CD4-positive, alpha-beta memory T cell (primary cell): ENCODE measurements at regions not wholly inside any gene's neighbourhood (a gene's known extent, or its start where the extent isn't known, plus 50 kb on each side); places are given as distances from the start of the nearest gene placed in this dataset.

Source experiments
- CTCF ChIA-PET: fragments of 350-600 bp; sonication (Branson Sonifier 250); formaldehyde crosslinking; loops from one replicate; lab custom pipeline; 2021; ENCODE audit warnings: inconsistent platforms; ENCODE audit not compliant: partially characterized antibody; lab: Charles Lee
- POLR2A ChIA-PET: fragments of 350-600 bp; sonication (Branson Sonifier 250); formaldehyde crosslinking; loops from one replicate; lab custom pipeline; 2021; ENCODE audit not compliant: partially characterized antibody; lab: Charles Lee
- DNase-seq, 5 donors: peaks; one replicate each; pipeline versions ENCODE4 v3.0.0 to v3.0.0-alpha.2; 2020 to 2022; ENCODE audit warnings: mixed read lengths in 1 of 5
- H3K27ac ChIP-seq: one replicate; pipeline ENCODE4 v1.7.0; 2013; ENCODE audit warnings: low read depth, low read length
- H3K27me3 ChIP-seq: 2 replicates; pipeline ENCODE4 v1.7.0; 2013; ENCODE audit warnings: mild to moderate bottlenecking, low read length, moderate library complexity; ENCODE audit not compliant: insufficient read depth
- H3K36me3 ChIP-seq: 2 replicates; pipeline ENCODE4 v1.7.0; 2013; ENCODE audit warnings: mild to moderate bottlenecking, low read length, moderate library complexity; ENCODE audit not compliant: insufficient read depth
- H3K4me1 ChIP-seq: 2 replicates; pipeline ENCODE4 v1.7.0; 2013; ENCODE audit warnings: mild to moderate bottlenecking, low read length, moderate library complexity; ENCODE audit not compliant: insufficient read depth
- H3K4me3 ChIP-seq, 2 donors: one replicate each; pipeline ENCODE4 v1.7.0; 2013; ENCODE audit warnings: low read length in 2 of 2, mild to moderate bottlenecking in 1 of 2
- H3K9me3 ChIP-seq, 2 donors: one replicate each; pipeline ENCODE4 v1.7.0; 2013; ENCODE audit warnings: low read length in 2 of 2, control low read depth in 1 of 2; ENCODE audit not compliant: control insufficient read depth in 1 of 2
- H3K27ac Mint-ChIP-seq, 7 donors: one replicate each; pipeline ENCODE4 v1.8.0; 2020 to 2021; ENCODE audit warnings: mixed read lengths in 7 of 7, mild to moderate bottlenecking in 6 of 7, inconsistent platforms in 3 of 7, moderate library complexity in 3 of 7
- H3K27me3 Mint-ChIP-seq, 2 donors: one replicate each; pipeline ENCODE4 v1.8.0; 2020 to 2021; ENCODE audit warnings: mixed read lengths in 2 of 2
- H3K36me3 Mint-ChIP-seq, 2 donors: one replicate each; pipeline ENCODE4 v1.8.0; 2020 to 2021; ENCODE audit warnings: mixed read lengths in 2 of 2, inconsistent platforms in 1 of 2, mild to moderate bottlenecking in 1 of 2
- H3K4me1 Mint-ChIP-seq, 4 donors: one replicate each; pipeline ENCODE4 v1.8.0; 2020 to 2021; ENCODE audit warnings: mixed read lengths in 4 of 4, mild to moderate bottlenecking in 1 of 4
- H3K4me3 Mint-ChIP-seq, 8 donors: one replicate each; pipeline ENCODE4 v1.8.0; 2020 to 2021; ENCODE audit warnings: mixed read lengths in 8 of 8, mild to moderate bottlenecking in 7 of 8, moderate library complexity in 6 of 8, inconsistent platforms in 3 of 8
- H3K9me3 Mint-ChIP-seq, 8 donors: one replicate each; pipeline ENCODE4 v1.8.0; 2020 to 2021; ENCODE audit warnings: mixed read lengths in 8 of 8, mild to moderate bottlenecking in 5 of 8, inconsistent platforms in 3 of 8, moderate library complexity in 1 of 8
- intact Hi-C: fragments of 100-400 bp; cut with micrococcal nuclease; formaldehyde crosslinking; loops from one replicate; pipeline ENCODE4 v1.15.1; 2023

DNA sequence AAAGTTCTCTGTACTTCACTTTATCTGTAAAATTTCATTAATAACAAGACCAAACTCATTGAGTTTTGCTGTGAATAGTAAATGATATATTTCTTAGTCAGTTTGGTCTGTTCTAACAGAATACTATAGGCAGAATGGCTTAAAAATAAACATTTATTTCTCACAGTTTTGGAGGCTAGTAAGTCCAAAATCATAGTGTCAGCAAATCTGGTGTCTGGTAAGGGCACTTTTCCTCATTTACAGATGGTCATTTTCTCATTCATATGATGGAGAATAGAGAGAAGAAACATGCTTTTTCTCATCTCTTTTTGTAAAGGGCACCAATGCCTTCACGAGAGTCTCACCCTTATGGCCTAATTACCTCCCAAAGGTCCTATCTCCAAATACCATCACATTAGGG lies 415.1 kb downstream of the FAM133A start:
- POLR2A ChIA-PET, result no interaction called here
- H3K27me3 Mint-ChIP-seq, result no peaks in the 10 kb centered on the region

DNA sequence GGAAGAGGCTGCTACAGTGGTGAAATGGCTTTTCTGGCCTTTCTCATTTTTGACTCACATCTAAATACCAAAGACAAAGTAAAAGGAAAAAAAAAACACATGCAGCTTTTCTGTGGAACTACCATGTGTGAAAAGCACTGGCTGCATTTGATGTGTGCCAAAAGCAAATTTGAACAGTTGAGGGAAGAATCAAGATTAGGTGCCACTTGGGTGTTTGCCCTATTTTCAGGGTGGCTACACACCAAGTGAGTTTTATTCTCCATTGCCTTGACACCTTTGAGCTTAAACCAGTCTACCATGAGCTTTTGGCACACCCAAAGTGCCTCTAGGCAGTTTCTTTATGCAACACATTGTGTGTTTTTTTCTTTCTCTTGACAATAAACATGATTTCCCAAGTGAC lies 423.9 kb downstream of the FAM133A start:
- Mint-ChIP-seq H3K4me1 (no peaks in the 10 kb centered on the region), H3K4me3 (no peak overlapping the region), H3K27ac (no peak overlapping the region), H3K27me3 (no peaks in the 10 kb centered on the region), H3K9me3 (peaks cover 0 to 2% (median 0%) of the 10 kb centered on the region in 8 donors), H3K36me3 (no peaks in the 10 kb centered on the region)
- DNase-seq, result no peak
- H3K4me1 ChIP-seq, result no peaks in the 10 kb centered on the region
- ChIA-PET CTCF (no interaction called here), POLR2A (no interaction called here)
- no peak overlapping the region for H3K27ac ChIP-seq
- intact Hi-C loops, result no loop called here
- no peaks in the 10 kb centered on the region for H3K27me3 ChIP-seq
- no peak overlapping the region for H3K4me3 ChIP-seq
- no peaks in the 10 kb centered on the region for H3K36me3 ChIP-seq
- H3K9me3 ChIP-seq, result no peaks in the 10 kb centered on the region

More for the DNA sequence above, 415.1 kb downstream of the FAM133A start:
- no peaks in the 10 kb centered on the region for H3K27me3 ChIP-seq
- no peaks in the 10 kb centered on the region for H3K9me3 ChIP-seq
- intact Hi-C loops, result no loop called here
- peaks cover 0 to 1% (median 0%) of the 10 kb centered on the region in 8 donors for H3K9me3 Mint-ChIP-seq
- H3K4me3 Mint-ChIP-seq, result no peak overlapping the region
- no peak overlapping the region for H3K27ac ChIP-seq
- no peaks in the 10 kb centered on the region for H3K4me1 ChIP-seq
- no peak overlapping the region for H3K27ac Mint-ChIP-seq
- no peak for DNase-seq
- H3K4me3 ChIP-seq, result no peak overlapping the region
- no peaks in the 10 kb centered on the region for H3K36me3 ChIP-seq
- CTCF ChIA-PET, result no interaction called here
- no peaks in the 10 kb centered on the region for H3K36me3 Mint-ChIP-seq
- no peaks in the 10 kb centered on the region for H3K4me1 Mint-ChIP-seq

DNA sequence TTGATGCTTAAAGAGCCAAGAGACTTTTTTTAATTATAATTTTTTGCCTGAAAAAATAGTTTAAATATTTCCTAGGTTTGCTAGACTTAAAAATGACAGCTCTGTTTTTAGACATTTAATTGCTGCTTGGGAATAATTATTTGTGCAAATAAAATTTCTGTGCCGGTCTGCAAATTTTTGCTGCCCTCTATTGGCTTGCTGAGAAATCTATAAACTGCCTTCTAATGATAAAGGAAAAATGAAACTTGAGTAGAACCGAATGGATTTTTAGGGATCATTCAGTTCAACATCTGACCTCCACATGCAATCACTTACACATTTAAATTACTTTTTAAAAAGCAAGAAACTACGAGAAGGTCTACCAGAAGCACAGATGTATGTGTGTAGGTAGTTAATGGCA lies 434.0 kb downstream of the FAM133A start:
- Histone ChIP-seq H3K9me3 (no peaks in the 10 kb centered on the region), H3K27me3 (no peaks in the 10 kb centered on the region), H3K36me3 (no peaks in the 10 kb centered on the region), H3K27ac (no peak overlapping the region), H3K4me1 (no peaks in the 10 kb centered on the region), H3K4me3 (no peak overlapping the region)
- intact Hi-C loops, result no loop called here
- H3K9me3 Mint-ChIP-seq, result peaks cover 0 to 3% (median 0%) of the 10 kb centered on the region in 8 donors
- H3K27me3 Mint-ChIP-seq, result no peaks in the 10 kb centered on the region
- no peak overlapping the region for H3K4me3 Mint-ChIP-seq
- ChIA-PET POLR2A (no interaction called here), CTCF (no interaction called here)
- no peaks in the 10 kb centered on the region for H3K36me3 Mint-ChIP-seq
- no peaks in the 10 kb centered on the region for H3K4me1 Mint-ChIP-seq
- H3K27ac Mint-ChIP-seq, result no peak overlapping the region
- DNase-seq, result no peak

DNA sequence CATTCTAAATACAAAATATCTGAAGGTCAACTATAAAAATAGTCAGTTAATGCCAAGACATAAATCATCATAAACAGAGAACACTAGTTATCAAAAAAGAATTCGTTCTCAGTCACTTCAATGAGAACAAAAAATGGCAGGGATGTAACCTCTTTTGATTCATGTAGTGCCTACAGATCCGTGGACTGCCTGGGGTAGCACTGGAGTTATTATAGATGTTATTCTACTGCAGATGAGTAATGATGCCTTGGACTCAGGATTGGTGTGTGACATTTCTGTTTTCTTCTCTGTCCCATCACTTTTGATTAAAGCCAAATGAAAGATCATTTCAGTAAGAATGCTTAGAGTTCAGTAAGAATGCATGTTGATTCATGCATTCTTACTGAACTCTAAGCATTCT lies 440.4 kb downstream of the FAM133A start:
- POLR2A ChIA-PET, result no interaction called here
- intact Hi-C loops, result no loop called here

DNA sequence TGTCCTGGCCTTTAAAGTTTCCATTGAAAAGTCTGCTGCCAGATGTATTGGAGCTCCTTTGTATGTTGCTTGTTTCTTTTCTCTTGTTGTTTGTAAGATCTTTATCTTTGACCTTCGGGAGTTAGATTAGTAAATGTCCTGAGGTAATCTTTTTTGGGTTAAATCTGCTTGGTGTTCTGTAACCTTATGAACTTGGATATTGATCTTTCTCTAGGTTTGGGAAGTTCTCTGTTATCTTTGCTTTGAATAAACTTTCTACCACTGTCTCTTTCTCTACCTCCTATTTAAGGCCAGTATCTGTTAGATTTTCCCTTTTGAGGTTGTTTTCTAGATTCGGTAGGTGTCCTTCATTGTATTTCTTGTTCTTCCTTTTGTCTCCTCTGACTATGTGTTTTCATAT lies 447.8 kb downstream of the FAM133A start:
- no peaks in the 10 kb centered on the region for H3K27me3 Mint-ChIP-seq
- Histone ChIP-seq H3K9me3 (no peaks in the 10 kb centered on the region), H3K36me3 (no peaks in the 10 kb centered on the region), H3K27ac (no peak overlapping the region), H3K4me3 (no peak overlapping the region), H3K27me3 (no peaks in the 10 kb centered on the region), H3K4me1 (no peaks in the 10 kb centered on the region)
- no peak overlapping the region for H3K4me3 Mint-ChIP-seq
- POLR2A ChIA-PET, result no interaction called here
- CTCF ChIA-PET, result no interaction called here
- DNase-seq, result no peak
- no peaks in the 10 kb centered on the region for H3K4me1 Mint-ChIP-seq
- intact Hi-C loops, result no loop called here
- H3K9me3 Mint-ChIP-seq, result peaks cover 0 to 3% (median 0%) of the 10 kb centered on the region in 8 donors
- H3K36me3 Mint-ChIP-seq, result no peaks in the 10 kb centered on the region
- no peak overlapping the region for H3K27ac Mint-ChIP-seq

More for the DNA sequence above, 440.4 kb downstream of the FAM133A start:
- H3K36me3 ChIP-seq, result no peaks in the 10 kb centered on the region
- CTCF ChIA-PET, result no interaction called here
- Mint-ChIP-seq H3K4me3 (no peak overlapping the region), H3K4me1 (no peaks in the 10 kb centered on the region), H3K36me3 (no peaks in the 10 kb centered on the region), H3K27me3 (no peaks in the 10 kb centered on the region), H3K9me3 (peaks cover 0 to 4% (median 0%) of the 10 kb centered on the region in 8 donors), H3K27ac (no peak overlapping the region)
- no peak overlapping the region for H3K4me3 ChIP-seq
- DNase-seq, result no peak
- H3K9me3 ChIP-seq, result no peaks in the 10 kb centered on the region
- H3K4me1 ChIP-seq, result no peaks in the 10 kb centered on the region
- no peaks in the 10 kb centered on the region for H3K27me3 ChIP-seq
- H3K27ac ChIP-seq, result no peak overlapping the region

DNA sequence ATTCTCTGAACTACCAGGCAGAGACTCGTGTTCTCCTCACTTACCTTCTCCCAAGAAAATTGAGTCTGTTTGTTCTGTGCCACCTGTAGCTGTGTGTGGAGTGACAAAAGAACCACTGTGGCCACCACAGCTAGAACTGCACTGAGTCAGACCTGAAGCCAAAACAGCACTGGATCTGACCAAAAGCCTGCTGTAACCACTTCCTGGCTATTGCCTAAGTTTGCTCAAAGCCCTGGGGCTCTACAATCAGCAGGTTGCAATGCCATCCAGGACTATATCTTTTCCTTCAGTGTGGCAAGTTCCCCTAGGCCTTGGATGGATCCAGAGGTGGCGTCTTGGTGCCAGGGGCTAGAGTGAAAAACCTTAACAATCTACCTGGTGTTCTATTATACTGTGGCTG lies 449.1 kb downstream of the FAM133A start:
- Mint-ChIP-seq H3K4me3 (no peak overlapping the region), H3K27me3 (no peaks in the 10 kb centered on the region), H3K9me3 (peaks cover 0 to 3% (median 0%) of the 10 kb centered on the region in 8 donors), H3K27ac (no peak overlapping the region), H3K36me3 (no peaks in the 10 kb centered on the region), H3K4me1 (no peaks in the 10 kb centered on the region)
- Histone ChIP-seq H3K4me3 (no peak overlapping the region), H3K9me3 (no peaks in the 10 kb centered on the region), H3K27ac (no peak overlapping the region), H3K27me3 (no peaks in the 10 kb centered on the region), H3K36me3 (no peaks in the 10 kb centered on the region), H3K4me1 (no peaks in the 10 kb centered on the region)
- ChIA-PET POLR2A (no interaction called here), CTCF (no interaction called here)
- intact Hi-C loops, result no loop called here
- DNase-seq, result no peak

DNA sequence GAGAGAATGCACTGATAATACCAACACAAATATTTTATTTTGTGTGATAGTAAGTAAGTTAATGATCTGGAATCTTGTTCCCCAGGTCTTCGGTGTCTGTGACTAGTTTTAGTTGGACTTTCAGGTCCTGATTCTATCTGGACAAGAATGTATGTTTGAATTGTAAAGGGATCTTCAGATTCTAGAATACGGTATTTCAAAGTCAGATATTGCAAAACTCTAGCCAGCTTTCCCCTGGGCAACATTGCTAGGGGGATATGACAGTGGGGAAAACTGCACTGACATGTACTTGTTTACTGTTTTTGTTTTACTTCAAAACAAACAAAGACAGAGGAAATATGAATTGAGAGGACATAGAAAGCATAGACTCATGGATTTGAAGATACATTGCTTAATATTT lies 489.0 kb downstream of the FAM133A start:
- no peak for DNase-seq
- H3K4me1 Mint-ChIP-seq, result no peaks in the 10 kb centered on the region
- H3K9me3 Mint-ChIP-seq, result no peaks in the 10 kb centered on the region
- H3K36me3 Mint-ChIP-seq, result no peaks in the 10 kb centered on the region
- Histone ChIP-seq H3K27me3 (no peaks in the 10 kb centered on the region), H3K9me3 (no peaks in the 10 kb centered on the region), H3K36me3 (no peaks in the 10 kb centered on the region), H3K4me3 (no peak overlapping the region), H3K27ac (no peak overlapping the region), H3K4me1 (no peaks in the 10 kb centered on the region)
- no peaks in the 10 kb centered on the region for H3K27me3 Mint-ChIP-seq
- no peak overlapping the region for H3K27ac Mint-ChIP-seq
- ChIA-PET CTCF (no interaction called here), POLR2A (no interaction called here)
- no peak overlapping the region for H3K4me3 Mint-ChIP-seq
- intact Hi-C loops, result no loop called here

DNA sequence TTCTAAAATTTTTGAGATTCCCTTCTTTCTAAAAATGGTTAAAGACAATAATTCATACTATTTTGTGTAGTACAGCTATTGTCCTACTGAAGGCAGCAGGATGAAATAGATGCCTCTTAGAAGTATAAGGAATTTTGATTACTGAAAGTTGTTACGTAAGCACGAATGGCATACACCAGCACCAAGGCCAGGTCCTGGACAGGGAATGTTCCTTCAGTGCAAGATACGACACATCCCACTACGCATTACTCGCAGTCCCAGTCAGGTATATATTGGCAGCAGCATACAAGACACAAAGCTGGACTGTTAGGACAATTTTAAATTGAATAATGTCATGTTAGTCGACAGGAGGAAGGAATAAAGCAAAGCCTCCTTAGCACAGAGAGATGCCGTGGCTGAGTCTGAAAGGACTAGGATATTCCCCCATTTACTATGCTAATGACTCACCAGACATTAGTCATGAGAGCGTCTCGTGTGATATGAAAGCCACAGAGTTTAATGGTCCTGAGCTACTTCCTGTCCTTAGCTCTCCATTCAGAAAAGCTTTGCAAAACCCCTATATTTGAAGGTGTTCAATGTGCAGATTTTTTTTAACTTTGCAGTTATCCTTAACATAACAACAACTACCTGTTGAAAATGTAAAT lies 504.3 kb downstream of the FAM133A start:
- no peaks in the 10 kb centered on the region for H3K36me3 Mint-ChIP-seq
- no peaks in the 10 kb centered on the region for H3K9me3 ChIP-seq
- ChIA-PET CTCF (no interaction called here), POLR2A (no interaction called here)
- no peaks in the 10 kb centered on the region for H3K4me1 Mint-ChIP-seq
- intact Hi-C loops, result no loop called here
- H3K27ac Mint-ChIP-seq, result no peak overlapping the region
- H3K27ac ChIP-seq, result no peak overlapping the region
- no peaks in the 10 kb centered on the region for H3K4me1 ChIP-seq
- no peaks in the 10 kb centered on the region for H3K36me3 ChIP-seq
- H3K9me3 Mint-ChIP-seq, result peaks cover 0 to 7% (median under 1%) of the 10 kb centered on the region in 8 donors
- no peaks in the 10 kb centered on the region for H3K27me3 Mint-ChIP-seq
- H3K4me3 ChIP-seq, result no peak overlapping the region
- no peak for DNase-seq
- H3K27me3 ChIP-seq, result no peaks in the 10 kb centered on the region
- no peak overlapping the region for H3K4me3 Mint-ChIP-seq
